Pulmonary artery endothelial cell (primary cell): ENCODE measurements at regions not wholly inside any gene's neighbourhood (a gene's known extent, or its start where the extent isn't known, plus 50 kb on each side); places are given as distances from the start of the nearest gene placed in this dataset.
A peak's percentile ranks its signal among the peaks of the same experiment; 100 is the strongest.
"Not testable (repeated sequence)": the region's sequence is repeated elsewhere in the genome, so short reads cannot be mapped to it uniquely, and the experiment has no call there.

Experiments used
- DNase-seq: peaks from one replicate; pipeline ENCODE4 v3.0.0-alpha.2; 2011; ENCODE audit warnings: low read depth, low spot score

DNA sequence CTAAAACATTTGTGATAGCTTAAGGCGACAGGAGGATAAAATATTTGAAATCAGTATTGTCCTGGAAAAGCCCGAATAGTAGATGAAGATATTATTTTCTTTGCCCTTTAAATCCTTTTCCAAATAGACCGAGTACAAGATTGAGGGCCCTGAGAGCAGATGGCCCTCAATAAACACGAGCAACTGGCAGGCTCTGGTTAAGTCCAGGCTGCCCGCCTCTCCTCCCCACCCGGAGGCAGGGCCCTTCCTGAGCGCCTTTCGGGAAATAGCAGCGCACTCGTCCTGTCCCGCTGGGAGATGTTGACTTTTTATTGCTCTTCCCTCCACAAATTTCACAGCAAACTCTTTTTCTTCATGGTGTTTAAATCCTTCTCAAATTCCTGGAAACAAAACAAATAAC lies 50.8 kb upstream of the MAX start:
- DNase-seq, result no peak

DNA sequence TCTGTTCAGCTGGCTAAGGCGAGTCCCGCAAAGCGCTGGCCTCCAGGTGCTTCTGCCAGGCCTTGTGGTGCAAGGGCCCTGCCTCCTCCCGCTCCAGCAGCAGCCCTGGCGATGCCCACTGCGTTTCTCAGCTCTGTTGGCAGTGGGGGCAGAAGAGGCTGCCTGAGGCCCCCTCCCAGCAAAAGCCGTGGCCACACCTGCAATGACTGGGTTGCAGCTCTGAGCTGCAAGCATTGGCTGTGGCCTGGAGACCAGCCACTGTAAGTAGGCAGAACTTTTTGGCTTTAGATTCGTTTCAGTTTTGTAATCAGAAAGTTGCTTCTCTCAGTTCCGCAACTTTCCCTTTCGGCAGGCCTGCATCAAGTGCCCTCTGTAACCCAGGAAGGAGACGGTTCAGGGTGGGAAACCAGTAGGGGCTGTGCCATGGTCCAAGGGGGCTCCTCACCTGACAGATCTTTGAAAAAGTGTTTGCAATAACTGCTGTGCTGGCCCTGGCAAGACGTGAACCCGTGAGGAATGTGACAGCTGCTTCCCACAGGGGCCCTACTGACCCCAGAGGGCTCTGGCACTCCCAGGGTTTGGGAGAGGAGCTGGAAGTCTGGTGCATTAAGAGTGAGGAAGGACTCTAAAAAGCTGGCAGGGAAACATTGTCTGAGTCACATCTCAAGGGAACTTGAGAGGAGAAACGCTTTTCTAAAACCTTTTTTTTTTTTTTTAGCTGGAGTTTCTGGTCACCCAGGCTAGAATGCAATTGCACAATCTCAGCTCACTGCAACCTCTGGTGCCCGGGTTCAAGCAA lies 54.5 kb upstream of the MAX start:
- no peak for DNase-seq

GRCh38 chr14:65159281-65160062 lies 57.2 kb upstream of the MAX start:
- DNase-seq, result no peak

DNA sequence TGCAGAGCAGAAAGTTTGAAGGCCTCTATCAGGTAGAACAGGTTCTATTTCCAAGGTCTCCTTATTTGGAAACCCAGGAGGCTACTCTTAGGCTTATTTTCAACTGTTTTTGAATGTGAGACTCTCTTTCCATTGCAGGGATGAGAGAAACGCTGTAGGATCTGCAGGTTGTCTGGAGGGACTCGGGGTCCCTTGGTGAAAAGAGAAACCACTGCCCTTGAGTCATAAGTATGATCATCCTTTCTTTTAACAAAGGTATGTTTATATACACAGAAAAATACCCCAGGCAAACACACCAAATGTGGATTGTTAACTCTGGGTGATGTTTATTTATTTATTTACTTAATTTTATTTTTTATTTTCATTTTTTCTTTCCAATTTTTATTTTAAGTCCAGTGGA lies 57.8 kb upstream of the MAX start:
- no peak for DNase-seq

DNA sequence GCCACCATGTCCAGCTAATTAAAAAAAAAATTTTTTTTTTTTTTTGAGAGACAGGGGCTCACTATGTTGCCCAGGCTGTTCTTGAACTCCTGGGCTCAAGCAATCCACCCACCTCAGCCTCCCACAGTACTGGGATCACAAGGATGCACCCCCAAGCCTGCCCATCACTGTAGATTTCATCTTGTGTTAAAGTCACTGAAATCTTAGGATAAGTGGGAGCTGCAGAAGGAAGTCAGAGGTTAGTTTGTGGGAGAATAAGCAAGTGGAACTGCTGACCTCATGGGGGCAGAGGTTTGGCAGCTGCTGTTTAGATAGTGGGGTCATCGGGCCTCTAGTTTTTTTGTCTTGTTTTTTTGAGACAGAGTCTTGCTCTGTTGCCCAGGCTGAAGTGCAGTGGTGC lies 59.7 kb upstream of the MAX start:
- DNase-seq, result no peak

DNA sequence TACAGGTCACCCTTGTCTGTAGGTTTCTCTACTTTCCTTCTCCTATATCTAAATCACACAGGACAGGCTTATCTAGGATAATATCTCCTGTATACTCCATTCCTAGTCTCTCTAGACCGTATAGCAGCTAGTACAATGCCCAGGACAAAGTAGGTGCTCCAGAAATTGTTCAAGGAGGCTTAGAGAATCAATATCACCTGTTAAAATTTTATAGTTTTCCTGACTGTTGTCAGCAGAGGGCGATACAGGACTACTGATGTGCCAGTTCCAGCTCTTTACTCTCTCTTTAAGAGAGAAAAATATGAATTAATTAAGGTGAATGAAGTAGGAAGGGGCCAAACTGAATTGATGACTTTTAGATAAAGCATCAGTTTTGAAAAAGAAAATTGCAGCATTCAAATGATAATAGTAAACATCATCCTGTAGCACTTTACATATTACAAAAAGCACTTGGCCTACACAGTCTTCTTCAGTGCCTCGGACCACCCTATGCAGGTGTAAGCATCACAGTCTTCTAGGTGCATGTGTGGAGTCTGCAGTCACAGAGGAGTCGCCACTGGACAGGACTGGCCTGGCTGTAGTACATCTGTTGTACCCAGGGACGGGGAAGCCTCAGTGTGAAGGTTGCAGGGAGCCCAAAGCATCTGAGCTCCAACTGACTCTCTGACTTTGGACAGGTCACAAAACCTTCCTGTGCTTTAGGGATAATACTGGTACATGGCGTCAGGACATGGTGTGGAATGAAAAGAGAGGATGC lies 61.9 kb upstream of the MAX start:
- no peak for DNase-seq

DNA sequence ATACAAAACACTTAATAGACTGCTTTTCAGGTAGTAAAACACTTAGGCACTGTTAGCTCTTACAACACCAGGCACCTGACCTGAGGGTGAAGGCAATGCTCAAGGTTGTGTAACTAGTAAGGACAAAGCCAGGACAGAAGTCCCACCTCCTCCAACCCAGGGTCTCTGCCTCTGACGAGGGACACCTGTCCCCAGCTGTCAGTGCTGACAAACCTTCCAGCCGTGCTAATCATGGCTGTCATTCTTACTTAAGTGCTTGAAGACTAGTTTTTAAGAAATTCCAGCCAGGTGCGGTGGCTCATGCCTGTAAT lies 62.5 kb upstream of the MAX start:
- no peak for DNase-seq

DNA sequence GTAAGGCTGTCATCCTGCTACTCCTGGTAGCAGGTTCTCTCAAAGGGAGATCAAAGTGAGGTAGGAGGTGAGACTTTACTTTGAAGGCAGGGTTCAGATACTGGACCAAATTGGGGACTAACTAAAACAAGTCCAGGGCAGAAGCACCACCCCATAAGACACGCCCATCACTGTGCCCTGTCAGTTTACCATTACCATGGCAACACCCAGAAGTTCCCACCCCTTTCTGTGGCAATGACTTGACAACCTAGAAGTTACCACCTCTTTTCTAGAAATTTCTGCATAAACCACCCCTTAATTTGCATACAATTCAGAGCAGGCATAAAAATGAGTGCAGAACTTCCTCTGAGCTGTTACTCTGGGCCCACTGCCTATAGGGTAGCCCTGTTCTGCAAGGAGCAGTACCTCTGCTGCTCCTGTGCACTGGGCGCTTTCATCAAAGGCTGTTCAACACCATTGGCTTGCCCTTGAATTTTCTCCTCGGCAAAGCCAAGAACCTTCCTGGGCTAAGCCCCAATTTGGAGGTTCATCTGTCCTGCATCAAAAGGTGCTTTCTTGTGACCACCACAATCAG lies 64.8 kb upstream of the MAX start:
- no peak for DNase-seq

GRCh38 chr14:65168840-65169239 lies 66.5 kb upstream of the MAX start:
- DNase-seq, result no peak

DNA sequence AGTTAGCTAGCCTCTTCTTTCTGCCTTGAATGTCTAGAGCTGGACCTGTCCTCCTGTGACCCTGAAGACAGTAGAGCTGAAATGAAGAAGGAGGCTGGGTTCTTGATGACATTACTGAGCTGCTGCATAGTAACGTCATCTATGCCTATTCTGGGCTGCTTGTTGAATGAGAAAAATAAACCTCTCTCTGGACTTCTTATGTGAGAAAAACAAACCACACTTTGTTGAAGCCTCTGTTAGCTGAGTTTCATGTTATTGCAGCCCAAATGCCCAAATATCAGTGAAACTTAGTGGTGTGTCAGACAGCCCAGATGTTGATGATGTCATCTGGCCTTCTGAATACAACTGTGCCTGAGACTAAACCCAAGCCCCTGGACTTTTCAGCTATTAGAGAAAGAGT lies 67.0 kb upstream of the MAX start:
- no peak for DNase-seq

GRCh38 chr14:65170318-65170717 lies 68.0 kb upstream of the MAX start:
- no peak for DNase-seq

- peak; percentile 26 for DNase-seq
These were observed 68.6 kb upstream of the MAX start for GRCh38 chr14:65170768-65171507.

DNA sequence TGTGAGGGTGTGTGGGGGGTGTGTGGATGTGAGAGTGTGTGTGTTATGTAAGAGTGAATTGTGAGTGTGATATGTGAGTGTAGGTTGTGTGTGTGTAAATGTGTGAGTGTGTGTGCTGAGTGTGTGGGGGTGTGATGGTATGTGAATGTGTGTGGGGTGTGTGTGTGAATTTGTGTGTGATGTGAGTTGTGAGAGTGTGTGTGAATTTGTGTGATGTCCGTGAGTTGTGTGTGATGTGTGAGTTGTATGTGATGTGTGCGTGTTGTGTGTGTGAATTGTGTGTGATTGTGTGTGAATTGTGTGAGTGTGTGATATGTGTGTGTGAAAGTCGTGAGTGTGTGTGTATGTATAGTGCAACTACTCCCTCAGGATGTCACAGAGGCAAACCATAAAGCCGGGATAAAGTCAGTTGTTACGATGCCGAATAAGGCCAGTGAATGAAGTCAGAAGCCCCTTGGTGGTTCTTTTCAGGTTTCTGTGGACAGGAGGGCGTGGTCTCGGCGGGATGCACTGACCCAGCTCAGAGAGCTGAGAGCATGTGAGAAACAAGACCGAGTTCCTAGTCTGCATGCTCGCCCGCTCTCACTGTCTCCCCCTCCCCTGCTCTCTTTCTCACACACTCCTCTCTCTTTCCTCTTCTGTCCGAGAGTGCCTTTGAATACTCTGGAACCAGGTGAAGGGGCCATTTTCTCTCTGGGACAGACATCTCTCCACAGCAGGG lies 71.8 kb upstream of the MAX start:
- no peak for DNase-seq

GRCh38 chr14:65174783-65175182 lies 72.5 kb upstream of the MAX start:
- no peak for DNase-seq

DNA sequence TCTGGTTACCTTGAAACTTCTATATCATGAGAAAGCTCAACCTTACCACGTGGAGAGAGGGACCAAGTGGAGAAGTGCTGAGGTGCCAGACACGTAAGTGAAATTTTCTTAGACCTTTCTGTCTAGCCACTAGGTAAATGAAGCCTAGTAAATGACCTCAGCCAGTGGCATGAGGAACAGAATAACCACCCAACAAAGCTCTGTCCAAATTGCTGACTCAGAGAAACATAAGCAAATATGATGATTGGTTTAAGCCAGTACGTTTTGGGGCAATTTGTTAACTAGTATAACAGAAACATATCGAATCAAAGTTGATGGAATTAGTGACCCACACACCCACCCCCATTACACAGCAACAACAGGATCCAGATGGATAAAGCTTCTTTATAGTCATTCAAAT lies 75.2 kb upstream of the MAX start:
- no peak for DNase-seq

DNA sequence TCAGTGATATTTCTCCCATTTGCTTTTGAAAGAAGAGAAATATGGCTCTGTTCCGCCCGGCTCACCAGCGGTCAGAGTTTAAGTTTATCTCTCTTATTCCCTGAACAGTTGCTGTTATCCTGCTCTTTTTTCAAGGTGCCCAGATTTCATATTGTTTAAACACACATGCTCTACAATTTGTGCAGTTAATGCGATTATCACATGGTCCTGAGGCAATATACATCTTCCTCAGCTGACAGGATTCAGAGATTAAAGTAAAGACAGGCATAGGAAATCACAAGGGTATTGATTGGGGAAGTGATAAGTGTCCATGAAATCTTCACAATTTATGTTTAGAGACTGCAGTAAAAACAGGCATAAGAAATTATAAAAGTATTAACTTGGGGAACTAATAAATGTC lies 76.9 kb upstream of the MAX start:
- not testable (repeated sequence) for DNase-seq

GRCh38 chr14:65179918-65180724 lies 77.8 kb upstream of the MAX start:
- DNase-seq, result no peak

GRCh38 chr14:65180725-65181025 lies 78.4 kb upstream of the MAX start:
- no peak for DNase-seq

GRCh38 chr14:65184032-65184764 lies 81.9 kb upstream of the MAX start:
- DNase-seq, result no peak
